ENCODE measurements at regions not wholly inside any gene's neighbourhood (a gene's known extent, or its start where the extent isn't known, plus 50 kb on each side); places are given as distances from the start of the nearest gene placed in this dataset.

DNA sequence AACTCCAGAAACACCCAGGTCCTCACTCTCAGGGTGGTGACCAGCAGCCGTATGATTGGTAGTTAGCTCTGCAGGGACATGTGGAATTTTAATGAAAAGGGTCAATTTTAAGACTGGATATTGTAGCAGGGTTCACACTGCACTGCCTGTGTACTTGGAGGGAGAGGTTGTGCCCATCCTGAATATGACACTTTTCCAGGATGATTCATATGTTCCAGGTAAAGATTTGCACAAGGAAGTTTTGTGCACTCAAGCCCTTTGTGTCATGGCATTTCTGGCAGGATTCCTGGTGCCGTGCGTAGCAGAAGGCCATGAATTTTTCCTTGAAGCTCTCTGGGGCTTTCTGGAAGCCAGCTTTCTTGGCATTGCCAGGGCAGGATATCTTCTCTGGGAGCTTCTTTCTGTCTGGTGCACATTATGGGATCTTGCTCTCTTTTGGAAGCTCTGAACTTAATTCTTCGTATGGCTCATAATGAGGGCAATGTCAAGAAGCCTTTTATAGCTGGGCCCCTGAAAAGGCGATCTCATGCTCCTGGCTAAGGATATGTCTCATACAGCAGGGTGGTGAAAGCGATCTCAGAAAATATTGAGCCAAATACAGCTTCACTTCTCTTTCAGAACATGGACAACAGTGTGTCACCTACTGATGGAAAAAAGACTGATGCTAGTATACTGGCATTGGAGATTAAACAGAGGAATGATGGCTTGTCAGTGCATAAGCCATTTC is 1133.9 kb downstream of the AACS start:
- no peak overlapping the region for H2AK5ac ChIP-seq (ENCODE audit: low read depth, low read length)
- no peak overlapping the region for H3K9ac ChIP-seq (ENCODE audit: low read depth, low read length, poor library complexity)
- no peak overlapping the region for H2BK12ac ChIP-seq (ENCODE audit: low read length)
- H3K18ac ChIP-seq (ENCODE audit: low read length), result no peak overlapping the region
- no peak overlapping the region for H3K4ac ChIP-seq (ENCODE audit: low read length)
- H3K4me1 ChIP-seq (ENCODE audit: control insufficient read depth in 2 of 2, insufficient read depth in 1 of 2, low read depth in 1 of 2, low read length in 2 of 2), result no peaks in the 10 kb centered on the region
- no peak overlapping the region for H2BK5ac ChIP-seq (ENCODE audit: low read length)
- no peak overlapping the region for H3K14ac ChIP-seq (ENCODE audit: low read length)
- H4K8ac ChIP-seq (ENCODE audit: low read depth, low read length), result no peak overlapping the region
- no peak overlapping the region for H3K4me2 ChIP-seq (ENCODE audit: insufficient read depth, low read length, poor library complexity, severe bottlenecking)
- no peaks in the 10 kb centered on the region for H3K9me3 ChIP-seq (replicated peaks in 1 of 2; ENCODE audit: control insufficient read depth in 2 of 2, insufficient read depth in 1 of 2, low read depth in 1 of 2, low read length in 2 of 2)
- no peak overlapping the region for H2BK120ac ChIP-seq (ENCODE audit: low read depth, low read length)
- no peak overlapping the region for H2AFZ ChIP-seq (ENCODE audit: low read length)
- no peaks in the 10 kb centered on the region for H3K36me3 ChIP-seq (replicated peaks in 1 of 2; ENCODE audit: control insufficient read depth in 2 of 2, insufficient read depth in 2 of 2, low read length in 2 of 2)
- no peak overlapping the region for H4K91ac ChIP-seq (ENCODE audit: low read depth, low read length, poor library complexity)
- DNase-seq (ENCODE audit: low spot score), result no peak
- WGBS, 2 donors (ENCODE audit: extremely low coverage in 2 of 2, insufficient read length in 2 of 2, insufficient replicate concordance in 1 of 2), result no CpG with 5 or more reads among the region's 6 CpGs
- H3K23ac ChIP-seq (ENCODE audit: low read depth, low read length, poor library complexity), result no peak overlapping the region
- H3K79me1 ChIP-seq (ENCODE audit: low read depth, low read length), result no peaks in the 10 kb centered on the region
- H3K27me3 ChIP-seq (ENCODE audit: control insufficient read depth in 3 of 3, insufficient read depth in 3 of 3, low read depth in 1 of 3, low read length in 3 of 3), result no peaks in the 10 kb centered on the region
- no peak overlapping the region for H2BK15ac ChIP-seq (ENCODE audit: low read length)
- no peak overlapping the region for H3K4me3 ChIP-seq (ENCODE audit: low read length in 2 of 2)
- H3K27ac ChIP-seq (replicated peaks; ENCODE audit: low read length), result no peak overlapping the region

DNA sequence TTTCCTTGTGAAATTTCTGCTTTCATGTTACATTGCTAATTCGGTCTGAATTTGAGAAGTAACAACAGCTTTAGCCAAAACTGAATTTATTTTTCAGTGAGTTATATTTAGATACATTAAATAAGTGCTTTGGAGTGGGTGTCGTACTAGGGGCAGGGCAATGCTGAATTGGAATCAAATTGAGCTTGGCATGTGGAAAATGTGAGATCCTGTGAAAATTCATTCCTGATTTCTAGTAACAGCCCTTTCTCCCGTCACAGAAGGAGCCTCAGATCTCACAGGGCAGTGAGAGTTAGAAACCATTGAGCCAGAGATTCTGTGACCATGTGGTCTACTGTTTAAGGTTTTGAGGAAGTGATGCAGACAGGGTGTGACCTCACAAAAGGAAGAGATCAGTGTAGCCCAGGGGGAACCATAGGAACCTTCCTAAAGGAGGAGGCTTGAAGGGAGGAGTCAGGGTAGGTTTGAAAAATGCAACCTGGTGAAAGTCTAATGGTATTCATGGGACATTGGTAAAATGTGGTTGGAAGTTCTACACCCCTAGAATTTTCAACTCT is 1136.8 kb downstream of the AACS start:
- H3K4ac ChIP-seq (ENCODE audit: low read length), result no peak overlapping the region
- H4K8ac ChIP-seq (ENCODE audit: low read depth, low read length), result no peak overlapping the region
- H2BK5ac ChIP-seq (ENCODE audit: low read length), result no peak overlapping the region
- no peaks in the 10 kb centered on the region for H3K36me3 ChIP-seq (replicated peaks in 1 of 2; ENCODE audit: control insufficient read depth in 2 of 2, insufficient read depth in 2 of 2, low read length in 2 of 2)
- no peak overlapping the region for H2BK12ac ChIP-seq (ENCODE audit: low read length)
- no peak overlapping the region for H3K4me2 ChIP-seq (ENCODE audit: insufficient read depth, low read length, poor library complexity, severe bottlenecking)
- no peak overlapping the region for H4K91ac ChIP-seq (ENCODE audit: low read depth, low read length, poor library complexity)
- WGBS, 2 donors (ENCODE audit: extremely low coverage in 2 of 2, insufficient read length in 2 of 2, insufficient replicate concordance in 1 of 2), result no CpG with 5 or more reads among the region's 3 CpGs
- no peak overlapping the region for H3K23ac ChIP-seq (ENCODE audit: low read depth, low read length, poor library complexity)
- no peak overlapping the region for H3K9ac ChIP-seq (ENCODE audit: low read depth, low read length, poor library complexity)
- no peak overlapping the region for H2BK120ac ChIP-seq (ENCODE audit: low read depth, low read length)
- no peak for DNase-seq (ENCODE audit: low spot score)
- H3K4me1 ChIP-seq (ENCODE audit: control insufficient read depth in 2 of 2, insufficient read depth in 1 of 2, low read depth in 1 of 2, low read length in 2 of 2), result no peaks in the 10 kb centered on the region
- H3K27me3 ChIP-seq (ENCODE audit: control insufficient read depth in 3 of 3, insufficient read depth in 3 of 3, low read depth in 1 of 3, low read length in 3 of 3), result no peaks in the 10 kb centered on the region
- H2BK15ac ChIP-seq (ENCODE audit: low read length), result no peak overlapping the region
- H3K4me3 ChIP-seq (ENCODE audit: low read length in 2 of 2), result no peak overlapping the region
- no peak overlapping the region for H2AK5ac ChIP-seq (ENCODE audit: low read depth, low read length)
- no peaks in the 10 kb centered on the region for H3K9me3 ChIP-seq (replicated peaks in 1 of 2; ENCODE audit: control insufficient read depth in 2 of 2, insufficient read depth in 1 of 2, low read depth in 1 of 2, low read length in 2 of 2)
- H3K79me1 ChIP-seq (ENCODE audit: low read depth, low read length), result no peaks in the 10 kb centered on the region
- no peak overlapping the region for H2AFZ ChIP-seq (ENCODE audit: low read length)
- H3K14ac ChIP-seq (ENCODE audit: low read length), result no peak overlapping the region
- H3K27ac ChIP-seq (replicated peaks; ENCODE audit: low read length), result no peak overlapping the region
- H3K18ac ChIP-seq (ENCODE audit: low read length), result no peak overlapping the region

DNA sequence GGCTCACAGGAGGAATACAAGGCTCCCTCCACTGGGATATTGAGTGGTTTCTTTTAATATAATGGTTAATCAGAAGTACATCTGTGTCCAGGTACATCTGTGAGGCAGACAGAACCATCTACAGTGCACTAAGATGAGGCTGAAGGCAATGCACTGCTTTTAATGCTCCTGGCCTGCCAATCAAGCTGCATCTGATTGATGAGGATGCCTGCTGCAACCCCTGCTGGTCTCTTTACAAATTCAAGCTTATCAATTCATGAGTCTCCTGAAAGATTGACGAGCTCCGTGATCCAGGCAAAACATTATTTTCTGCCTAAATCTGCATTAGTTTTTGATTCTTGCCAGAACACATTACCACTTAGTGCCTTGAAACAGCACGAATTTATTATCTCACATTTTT is 1139.1 kb downstream of the AACS start:
- H3K9ac ChIP-seq (ENCODE audit: low read depth, low read length, poor library complexity), result no peak overlapping the region
- no peak for DNase-seq (ENCODE audit: low spot score)
- H2AFZ ChIP-seq (ENCODE audit: low read length), result no peak overlapping the region
- H3K27ac ChIP-seq (replicated peaks; ENCODE audit: low read length), result no peak overlapping the region
- H2BK5ac ChIP-seq (ENCODE audit: low read length), result no peak overlapping the region
- no CpG with 5 or more reads among the region's 3 CpGs for WGBS, 2 donors (ENCODE audit: extremely low coverage in 2 of 2, insufficient read length in 2 of 2, insufficient replicate concordance in 1 of 2)
- no peak overlapping the region for H4K8ac ChIP-seq (ENCODE audit: low read depth, low read length)
- no peak overlapping the region for H2BK15ac ChIP-seq (ENCODE audit: low read length)
- H2AK5ac ChIP-seq (ENCODE audit: low read depth, low read length), result no peak overlapping the region
- no peaks in the 10 kb centered on the region for H3K36me3 ChIP-seq (replicated peaks in 1 of 2; ENCODE audit: control insufficient read depth in 2 of 2, insufficient read depth in 2 of 2, low read length in 2 of 2)
- H3K9me3 ChIP-seq (replicated peaks in 1 of 2; ENCODE audit: control insufficient read depth in 2 of 2, insufficient read depth in 1 of 2, low read depth in 1 of 2, low read length in 2 of 2), result no peaks in the 10 kb centered on the region
- no peaks in the 10 kb centered on the region for H3K27me3 ChIP-seq (ENCODE audit: control insufficient read depth in 3 of 3, insufficient read depth in 3 of 3, low read depth in 1 of 3, low read length in 3 of 3)
- H3K14ac ChIP-seq (ENCODE audit: low read length), result no peak overlapping the region
- H3K4ac ChIP-seq (ENCODE audit: low read length), result no peak overlapping the region
- H3K79me1 ChIP-seq (ENCODE audit: low read depth, low read length), result no peaks in the 10 kb centered on the region
- H3K23ac ChIP-seq (ENCODE audit: low read depth, low read length, poor library complexity), result no peak overlapping the region
- H3K18ac ChIP-seq (ENCODE audit: low read length), result no peak overlapping the region
- no peak overlapping the region for H2BK120ac ChIP-seq (ENCODE audit: low read depth, low read length)
- no peaks in the 10 kb centered on the region for H3K4me1 ChIP-seq (ENCODE audit: control insufficient read depth in 2 of 2, insufficient read depth in 1 of 2, low read depth in 1 of 2, low read length in 2 of 2)
- H3K4me2 ChIP-seq (ENCODE audit: insufficient read depth, low read length, poor library complexity, severe bottlenecking), result no peak overlapping the region
- no peak overlapping the region for H2BK12ac ChIP-seq (ENCODE audit: low read length)
- H3K4me3 ChIP-seq (ENCODE audit: low read length in 2 of 2), result no peak overlapping the region
- no peak overlapping the region for H4K91ac ChIP-seq (ENCODE audit: low read depth, low read length, poor library complexity)

DNA sequence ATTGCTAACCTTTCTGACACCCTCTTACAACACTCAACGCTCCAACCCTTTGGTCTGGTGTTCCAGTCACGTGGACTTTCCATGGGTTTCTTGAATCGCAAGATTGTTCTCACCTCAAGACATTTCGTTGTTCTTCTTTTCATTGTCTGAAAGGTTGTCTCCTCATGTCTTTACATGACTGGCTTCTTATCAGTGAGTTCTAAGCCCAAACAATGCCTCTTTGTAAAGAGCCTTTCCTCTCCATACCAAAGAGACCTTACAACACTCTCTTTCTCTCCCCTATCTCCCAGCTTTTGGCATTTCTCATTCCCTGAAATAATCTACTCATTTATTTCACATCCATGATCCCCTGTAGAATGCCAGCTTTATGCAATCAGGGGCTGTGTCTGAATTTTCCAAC is 1144.8 kb downstream of the AACS start:
- DNase-seq (ENCODE audit: low spot score), result no peak
- no CpG with 5 or more reads among the region's 4 CpGs for WGBS, 2 donors (ENCODE audit: extremely low coverage in 2 of 2, insufficient read length in 2 of 2, insufficient replicate concordance in 1 of 2)
- no peak overlapping the region for H4K8ac ChIP-seq (ENCODE audit: low read depth, low read length)
- H3K9me3 ChIP-seq (replicated peaks in 1 of 2; ENCODE audit: control insufficient read depth in 2 of 2, insufficient read depth in 1 of 2, low read depth in 1 of 2, low read length in 2 of 2), result no peaks in the 10 kb centered on the region
- no peak overlapping the region for H3K4me2 ChIP-seq (ENCODE audit: insufficient read depth, low read length, poor library complexity, severe bottlenecking)
- H3K27ac ChIP-seq (replicated peaks; ENCODE audit: low read length), result no peak overlapping the region
- no peak overlapping the region for H2BK12ac ChIP-seq (ENCODE audit: low read length)
- no peak overlapping the region for H2BK15ac ChIP-seq (ENCODE audit: low read length)
- H3K79me1 ChIP-seq (ENCODE audit: low read depth, low read length), result no peaks in the 10 kb centered on the region
- no peak overlapping the region for H2AK5ac ChIP-seq (ENCODE audit: low read depth, low read length)
- H2BK120ac ChIP-seq (ENCODE audit: low read depth, low read length), result no peak overlapping the region
- H3K36me3 ChIP-seq (replicated peaks in 1 of 2; ENCODE audit: control insufficient read depth in 2 of 2, insufficient read depth in 2 of 2, low read length in 2 of 2), result no peaks in the 10 kb centered on the region
- no peak overlapping the region for H2BK5ac ChIP-seq (ENCODE audit: low read length)
- no peak overlapping the region for H2AFZ ChIP-seq (ENCODE audit: low read length)
- no peak overlapping the region for H3K4ac ChIP-seq (ENCODE audit: low read length)
- H3K4me1 ChIP-seq (ENCODE audit: control insufficient read depth in 2 of 2, insufficient read depth in 1 of 2, low read depth in 1 of 2, low read length in 2 of 2), result no peaks in the 10 kb centered on the region
- H3K14ac ChIP-seq (ENCODE audit: low read length), result no peak overlapping the region
- H3K18ac ChIP-seq (ENCODE audit: low read length), result no peak overlapping the region
- no peak overlapping the region for H4K91ac ChIP-seq (ENCODE audit: low read depth, low read length, poor library complexity)
- H3K27me3 ChIP-seq (ENCODE audit: control insufficient read depth in 3 of 3, insufficient read depth in 3 of 3, low read depth in 1 of 3, low read length in 3 of 3), result no peaks in the 10 kb centered on the region
- H3K9ac ChIP-seq (ENCODE audit: low read depth, low read length, poor library complexity), result no peak overlapping the region
- no peak overlapping the region for H3K4me3 ChIP-seq (ENCODE audit: low read length in 2 of 2)
- no peak overlapping the region for H3K23ac ChIP-seq (ENCODE audit: low read depth, low read length, poor library complexity)
